HL-60 (cell line): ENCODE measurements at regions not wholly inside any gene's neighbourhood (a gene's known extent, or its start where the extent isn't known, plus 50 kb on each side); places are given as distances from the start of the nearest gene placed in this dataset.

ENCODE experiments used
- POLR2AphosphoS5 ChIP-seq: IDR thresholded peaks from 2 replicates; pipeline ENCODE4 v1.6.1; 2012; ENCODE audit warnings: low read depth
- TF ChIP-seq, protein P1 (sequence below): IDR thresholded peaks from one replicate; pipeline ENCODE4 v1.5.1; 2011; ENCODE audit warnings: low read length, control low read depth, inconsistent platforms; ENCODE audit not compliant: insufficient read depth
- TF ChIP-seq, protein P2 (sequence below): IDR thresholded peaks from 2 replicates; pipeline ENCODE4 v1.6.1; 2012; ENCODE audit warnings: low read depth; ENCODE audit not compliant: insufficient replicate concordance

DNA sequence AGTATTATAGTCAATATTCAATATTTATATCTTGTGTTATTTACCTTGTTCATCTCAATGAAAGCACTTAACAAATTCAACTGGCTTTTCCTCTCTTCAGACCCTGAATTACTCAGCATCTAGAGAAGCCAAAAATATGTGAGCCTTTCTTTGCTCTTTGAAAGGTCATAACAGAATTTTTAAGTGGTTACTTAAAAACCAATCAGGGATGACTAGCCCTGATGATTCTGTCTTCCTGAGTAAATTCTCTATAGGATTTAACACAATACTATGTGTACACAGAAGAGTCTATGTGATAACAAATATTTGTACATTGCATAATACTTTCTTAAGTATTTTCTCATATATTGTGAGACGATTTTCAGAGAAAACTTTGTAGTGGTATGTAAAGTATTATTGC, 546.3 kb downstream of the MAT2B start:
- TF ChIP-seq, protein P1, sequence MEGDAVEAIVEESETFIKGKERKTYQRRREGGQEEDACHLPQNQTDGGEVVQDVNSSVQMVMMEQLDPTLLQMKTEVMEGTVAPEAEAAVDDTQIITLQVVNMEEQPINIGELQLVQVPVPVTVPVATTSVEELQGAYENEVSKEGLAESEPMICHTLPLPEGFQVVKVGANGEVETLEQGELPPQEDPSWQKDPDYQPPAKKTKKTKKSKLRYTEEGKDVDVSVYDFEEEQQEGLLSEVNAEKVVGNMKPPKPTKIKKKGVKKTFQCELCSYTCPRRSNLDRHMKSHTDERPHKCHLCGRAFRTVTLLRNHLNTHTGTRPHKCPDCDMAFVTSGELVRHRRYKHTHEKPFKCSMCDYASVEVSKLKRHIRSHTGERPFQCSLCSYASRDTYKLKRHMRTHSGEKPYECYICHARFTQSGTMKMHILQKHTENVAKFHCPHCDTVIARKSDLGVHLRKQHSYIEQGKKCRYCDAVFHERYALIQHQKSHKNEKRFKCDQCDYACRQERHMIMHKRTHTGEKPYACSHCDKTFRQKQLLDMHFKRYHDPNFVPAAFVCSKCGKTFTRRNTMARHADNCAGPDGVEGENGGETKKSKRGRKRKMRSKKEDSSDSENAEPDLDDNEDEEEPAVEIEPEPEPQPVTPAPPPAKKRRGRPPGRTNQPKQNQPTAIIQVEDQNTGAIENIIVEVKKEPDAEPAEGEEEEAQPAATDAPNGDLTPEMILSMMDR: no peak
- no peak for TF ChIP-seq POLR2AphosphoS5
- TF ChIP-seq, protein P2, sequence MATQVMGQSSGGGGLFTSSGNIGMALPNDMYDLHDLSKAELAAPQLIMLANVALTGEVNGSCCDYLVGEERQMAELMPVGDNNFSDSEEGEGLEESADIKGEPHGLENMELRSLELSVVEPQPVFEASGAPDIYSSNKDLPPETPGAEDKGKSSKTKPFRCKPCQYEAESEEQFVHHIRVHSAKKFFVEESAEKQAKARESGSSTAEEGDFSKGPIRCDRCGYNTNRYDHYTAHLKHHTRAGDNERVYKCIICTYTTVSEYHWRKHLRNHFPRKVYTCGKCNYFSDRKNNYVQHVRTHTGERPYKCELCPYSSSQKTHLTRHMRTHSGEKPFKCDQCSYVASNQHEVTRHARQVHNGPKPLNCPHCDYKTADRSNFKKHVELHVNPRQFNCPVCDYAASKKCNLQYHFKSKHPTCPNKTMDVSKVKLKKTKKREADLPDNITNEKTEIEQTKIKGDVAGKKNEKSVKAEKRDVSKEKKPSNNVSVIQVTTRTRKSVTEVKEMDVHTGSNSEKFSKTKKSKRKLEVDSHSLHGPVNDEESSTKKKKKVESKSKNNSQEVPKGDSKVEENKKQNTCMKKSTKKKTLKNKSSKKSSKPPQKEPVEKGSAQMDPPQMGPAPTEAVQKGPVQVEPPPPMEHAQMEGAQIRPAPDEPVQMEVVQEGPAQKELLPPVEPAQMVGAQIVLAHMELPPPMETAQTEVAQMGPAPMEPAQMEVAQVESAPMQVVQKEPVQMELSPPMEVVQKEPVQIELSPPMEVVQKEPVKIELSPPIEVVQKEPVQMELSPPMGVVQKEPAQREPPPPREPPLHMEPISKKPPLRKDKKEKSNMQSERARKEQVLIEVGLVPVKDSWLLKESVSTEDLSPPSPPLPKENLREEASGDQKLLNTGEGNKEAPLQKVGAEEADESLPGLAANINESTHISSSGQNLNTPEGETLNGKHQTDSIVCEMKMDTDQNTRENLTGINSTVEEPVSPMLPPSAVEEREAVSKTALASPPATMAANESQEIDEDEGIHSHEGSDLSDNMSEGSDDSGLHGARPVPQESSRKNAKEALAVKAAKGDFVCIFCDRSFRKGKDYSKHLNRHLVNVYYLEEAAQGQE: no peak
